ENCODE measurements at regions not wholly inside any gene's neighbourhood (a gene's known extent, or its start where the extent isn't known, plus 50 kb on each side); places are given as distances from the start of the nearest gene placed in this dataset.

DNA sequence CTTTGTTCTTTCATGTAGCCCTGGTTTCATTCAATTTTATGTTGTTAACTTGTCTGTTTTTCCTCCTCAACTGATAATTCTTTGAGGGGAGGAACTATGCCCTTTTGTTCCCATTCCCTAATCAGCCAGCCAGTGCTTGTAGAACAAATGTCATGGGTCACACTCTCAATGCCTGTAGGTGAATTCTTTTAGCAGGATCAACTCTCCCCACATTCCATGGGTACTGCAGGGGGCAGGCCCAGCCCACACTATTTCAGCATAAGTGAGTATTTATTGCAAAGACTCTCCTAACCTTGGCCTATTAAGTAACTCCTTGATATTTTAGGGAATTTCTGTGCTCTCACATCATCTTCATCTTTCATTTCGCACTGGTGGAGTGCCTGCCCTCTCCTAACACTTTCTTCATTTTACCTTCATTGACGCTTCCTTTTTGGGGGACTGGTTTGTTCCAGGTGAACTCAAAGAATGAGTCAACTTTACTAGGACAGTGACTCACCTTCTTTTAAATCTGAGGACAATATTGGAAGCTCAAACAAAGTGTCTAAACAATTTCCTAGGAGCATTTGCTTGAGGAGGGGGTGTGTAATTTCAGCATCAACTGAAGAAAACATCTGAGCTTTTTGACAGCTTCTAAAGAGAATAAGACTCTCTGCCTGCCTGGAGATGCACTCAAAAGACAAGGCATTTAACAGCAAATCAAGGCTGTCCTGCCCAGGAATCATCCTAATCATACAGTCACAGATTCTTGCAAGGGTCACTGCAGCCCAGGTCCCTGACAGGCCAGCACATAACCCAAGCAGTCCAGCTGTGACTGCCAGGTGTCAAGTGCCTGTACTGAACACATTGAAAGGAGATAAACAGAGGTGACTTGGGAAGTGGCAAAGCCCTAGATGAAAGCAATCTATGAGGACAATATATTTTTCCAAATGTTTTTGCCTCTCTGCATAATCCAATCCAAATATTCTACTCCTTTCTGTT, 208.8 kb upstream of the ADRA1D start:
- TF ChIP-seq, protein P1, sequence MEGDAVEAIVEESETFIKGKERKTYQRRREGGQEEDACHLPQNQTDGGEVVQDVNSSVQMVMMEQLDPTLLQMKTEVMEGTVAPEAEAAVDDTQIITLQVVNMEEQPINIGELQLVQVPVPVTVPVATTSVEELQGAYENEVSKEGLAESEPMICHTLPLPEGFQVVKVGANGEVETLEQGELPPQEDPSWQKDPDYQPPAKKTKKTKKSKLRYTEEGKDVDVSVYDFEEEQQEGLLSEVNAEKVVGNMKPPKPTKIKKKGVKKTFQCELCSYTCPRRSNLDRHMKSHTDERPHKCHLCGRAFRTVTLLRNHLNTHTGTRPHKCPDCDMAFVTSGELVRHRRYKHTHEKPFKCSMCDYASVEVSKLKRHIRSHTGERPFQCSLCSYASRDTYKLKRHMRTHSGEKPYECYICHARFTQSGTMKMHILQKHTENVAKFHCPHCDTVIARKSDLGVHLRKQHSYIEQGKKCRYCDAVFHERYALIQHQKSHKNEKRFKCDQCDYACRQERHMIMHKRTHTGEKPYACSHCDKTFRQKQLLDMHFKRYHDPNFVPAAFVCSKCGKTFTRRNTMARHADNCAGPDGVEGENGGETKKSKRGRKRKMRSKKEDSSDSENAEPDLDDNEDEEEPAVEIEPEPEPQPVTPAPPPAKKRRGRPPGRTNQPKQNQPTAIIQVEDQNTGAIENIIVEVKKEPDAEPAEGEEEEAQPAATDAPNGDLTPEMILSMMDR (IDR thresholded peaks at IDR 0.05; ENCODE audit: low read depth, low read length): no peak
- no peak for TF ChIP-seq EZH2phosphoT487 (IDR thresholded peaks at IDR 0.05; ENCODE audit: low read depth)
